ELF-1 (cell line): ENCODE measurements at regions not wholly inside any gene's neighbourhood (a gene's known extent, or its start where the extent isn't known, plus 50 kb on each side); places are given as distances from the start of the nearest gene placed in this dataset.
"Not testable (repeated sequence)": the region's sequence is repeated elsewhere in the genome, so short reads cannot be mapped to it uniquely, and the experiment has no call there.

Experiments
- DNase-seq: peaks from one replicate; pipeline ENCODE4 v3.0.0-alpha.2; 2016; ENCODE audit warnings: low read depth, low spot score

GRCh38 chr2:176963568-176964287 lies 248.9 kb upstream of the HNRNPA3 start:
- no peak for DNase-seq

- no peak for DNase-seq
Measured at GRCh38 chr2:176967911-176968450, 244.6 kb upstream of the HNRNPA3 start.

- DNase-seq = no peak
Measured at GRCh38 chr2:176969642-176970359, 242.8 kb upstream of the HNRNPA3 start.

- no peak for DNase-seq
Measured at GRCh38 chr2:176976736-176977685, 235.6 kb upstream of the HNRNPA3 start.

GRCh38 chr2:176978921-176979320 lies 233.7 kb upstream of the HNRNPA3 start:
- no peak for DNase-seq

GRCh38 chr2:176979981-176980710 lies 232.4 kb upstream of the HNRNPA3 start:
- DNase-seq = no peak

- DNase-seq = no peak
Measured at GRCh38 chr2:176984987-176985386, 227.6 kb upstream of the HNRNPA3 start.

- DNase-seq = no peak
Measured at GRCh38 chr2:176985871-176986270, 226.7 kb upstream of the HNRNPA3 start.

GRCh38 chr2:176986487-176986886 lies 226.1 kb upstream of the HNRNPA3 start:
- DNase-seq = no peak

GRCh38 chr2:176991411-176991810 lies 221.2 kb upstream of the HNRNPA3 start:
- no peak for DNase-seq

GRCh38 chr2:176997074-176997791 lies 215.4 kb upstream of the HNRNPA3 start:
- DNase-seq = no peak

GRCh38 chr2:176997792-176998169 lies 214.8 kb upstream of the HNRNPA3 start:
- no peak for DNase-seq

- DNase-seq = no peak
Measured at GRCh38 chr2:176999301-176999700, 213.3 kb upstream of the HNRNPA3 start.

- DNase-seq = no peak
Measured at GRCh38 chr2:177000061-177000714, 212.4 kb upstream of the HNRNPA3 start.

- no peak for DNase-seq
Measured at GRCh38 chr2:177000715-177001072, 211.9 kb upstream of the HNRNPA3 start.

GRCh38 chr2:177001334-177001733 lies 211.3 kb upstream of the HNRNPA3 start:
- no peak for DNase-seq

- DNase-seq = no peak
Measured at GRCh38 chr2:177002983-177003382, 209.6 kb upstream of the HNRNPA3 start.

GRCh38 chr2:177007726-177008125 lies 204.9 kb upstream of the HNRNPA3 start:
- not testable (repeated sequence) for DNase-seq

- DNase-seq = not testable (repeated sequence)
Measured at GRCh38 chr2:177008662-177009061, 203.9 kb upstream of the HNRNPA3 start.

GRCh38 chr2:177010146-177010545 lies 202.4 kb upstream of the HNRNPA3 start:
- DNase-seq = no peak
